WTC11 (cell line): ENCODE measurements at regions not wholly inside any gene's neighbourhood (a gene's known extent, or its start where the extent isn't known, plus 50 kb on each side); places are given as distances from the start of the nearest gene placed in this dataset.

Experiments used
- ATAC-seq: fragments of 200-7000 bp; cut with Tn5 transposase; 2 replicates; pipeline ENCODE4 v1.10.0; 2021; ENCODE audit warnings: mild to moderate bottlenecking, moderate library complexity
- CTCF ChIA-PET: fragments of 300-600 bp; sonication (Branson Sonifier 250); formaldehyde crosslinking; loops from one replicate; lab custom pipeline; 2021; ENCODE audit warnings: antibody characterized with exemption; lab: Charles Lee
- POLR2A ChIA-PET: fragments of 350-600 bp; sonication (Branson Sonifier 250); formaldehyde crosslinking; loops from one replicate; lab custom pipeline; 2021; ENCODE audit warnings: antibody characterized with exemption; lab: Charles Lee
- DNase-seq: peaks from one replicate; pipeline ENCODE4 v3.0.0; 2021; ENCODE audit warnings: low spot score
- H3K27ac Mint-ChIP-seq: 2 replicates; pipeline ENCODE4 v1.8.0; 2021; ENCODE audit warnings: mixed read lengths
- H3K27me3 Mint-ChIP-seq: 2 replicates; pipeline ENCODE4 v1.8.0; 2021; ENCODE audit warnings: low read depth, mild to moderate bottlenecking, moderate library complexity, mixed read lengths
- H3K36me3 Mint-ChIP-seq: 2 replicates; pipeline ENCODE4 v1.8.0; 2021; ENCODE audit warnings: mixed read lengths
- H3K4me1 Mint-ChIP-seq: 2 replicates; pipeline ENCODE4 v1.8.0; 2022; ENCODE audit warnings: mixed read lengths
- H3K4me3 Mint-ChIP-seq: 2 replicates; pipeline ENCODE4 v1.8.0; 2021; ENCODE audit warnings: mild to moderate bottlenecking, moderate library complexity, mixed read lengths
- H3K9me3 Mint-ChIP-seq: 2 replicates; pipeline ENCODE4 v1.8.0; 2021; ENCODE audit warnings: mixed read lengths
- ATF1 ChIP-seq: sonication (generic); formaldehyde crosslinking; IDR thresholded peaks from 2 replicates; pipeline ENCODE4 v1.8.1; 2023; ENCODE audit warnings: mild to moderate bottlenecking, moderate library complexity, missing genetic modification reagents
- GRHL2 ChIP-seq: fragments of 250-450 bp; sonication (Bioruptor Pico); IDR thresholded peaks from 2 replicates; pipeline ENCODE4 v1.8.0; 2022; ENCODE audit warnings: mild to moderate bottlenecking, moderate library complexity; ENCODE audit not compliant: insufficient replicate concordance, severe bottlenecking
- HMGA2 ChIP-seq: fragments of 250-450 bp; sonication (Bioruptor Pico); IDR thresholded peaks from 2 replicates; pipeline ENCODE4 v1.4.0; 2021; ENCODE audit warnings: mild to moderate bottlenecking, moderate library complexity
- MYBL2 ChIP-seq: sonication (generic); formaldehyde crosslinking; IDR thresholded peaks from 2 replicates; pipeline ENCODE4 v1.8.1; 2023; ENCODE audit warnings: mild to moderate bottlenecking, moderate library complexity, missing genetic modification reagents
- NFATC4 ChIP-seq: fragments of 250-450 bp; sonication (Bioruptor Pico); IDR thresholded peaks from 2 replicates; pipeline ENCODE4 v1.9.0; 2021; ENCODE audit warnings: mild to moderate bottlenecking
- NFE2L1 ChIP-seq: sonication (generic); formaldehyde crosslinking; IDR thresholded peaks from 2 replicates; pipeline ENCODE4 v1.8.1; 2023; ENCODE audit warnings: missing genetic modification reagents
- NFYB ChIP-seq: sonication (generic); formaldehyde crosslinking; conservative IDR thresholded peaks from 2 replicates; pipeline ENCODE4 v1.8.0; 2022; ENCODE audit warnings: low read depth, missing genetic modification reagents
- RELA ChIP-seq: sonication (generic); formaldehyde crosslinking; IDR thresholded peaks from 2 replicates; pipeline ENCODE4 v1.8.1; 2022; ENCODE audit warnings: missing genetic modification reagents, mild to moderate bottlenecking, borderline replicate concordance
- SP1 ChIP-seq: sonication (generic); formaldehyde crosslinking; conservative IDR thresholded peaks from 2 replicates; pipeline ENCODE4 v1.8.1; 2022; ENCODE audit warnings: missing genetic modification reagents
- ZNF138 ChIP-seq: sonication (generic); formaldehyde crosslinking; conservative IDR thresholded peaks from 2 replicates; pipeline ENCODE4 v1.8.1; 2022; ENCODE audit warnings: mild to moderate bottlenecking, moderate library complexity, missing genetic modification reagents
- ZNF317 ChIP-seq: sonication (generic); formaldehyde crosslinking; IDR thresholded peaks from 2 replicates; pipeline ENCODE4 v1.8.1; 2023; ENCODE audit warnings: low read depth, mild to moderate bottlenecking, moderate library complexity, missing genetic modification reagents, borderline replicate concordance
- ZNF423 ChIP-seq: fragments of 250-450 bp; sonication (Bioruptor Pico); IDR thresholded peaks from 2 replicates; pipeline ENCODE4 v2.1.2; 2022; ENCODE audit warnings: mild to moderate bottlenecking, moderate library complexity
- TF ChIP-seq, protein P1 (sequence below): sonication (generic); formaldehyde crosslinking; IDR thresholded peaks from 2 replicates; pipeline ENCODE4 v1.8.0; 2023; ENCODE audit warnings: mild to moderate bottlenecking, missing genetic modification reagents
- TF ChIP-seq, protein P2 (sequence below): sonication (generic); formaldehyde crosslinking; IDR thresholded peaks from 2 replicates; pipeline ENCODE4 v1.8.1; 2023; ENCODE audit warnings: mild to moderate bottlenecking, missing genetic modification reagents, borderline replicate concordance
- TF ChIP-seq, protein P3 (sequence below): sonication (generic); formaldehyde crosslinking; IDR thresholded peaks from 2 replicates; pipeline ENCODE4 v1.8.1; 2022; ENCODE audit warnings: mild to moderate bottlenecking, moderate library complexity, missing genetic modification reagents
- TF ChIP-seq, protein P4 (sequence below): sonication (generic); formaldehyde crosslinking; IDR thresholded peaks from 2 replicates; pipeline ENCODE4 v1.8.0; 2022; ENCODE audit warnings: missing genetic modification reagents
- TF ChIP-seq, protein P5 (sequence below): sonication (generic); formaldehyde crosslinking; IDR thresholded peaks from 2 replicates; pipeline ENCODE4 v1.8.0; 2023; ENCODE audit warnings: missing genetic modification reagents
- TF ChIP-seq, protein P6 (sequence below): fragments of 250-450 bp; sonication (Bioruptor Pico); conservative IDR thresholded peaks from 2 replicates; pipeline ENCODE4 v1.9.0; 2021; ENCODE audit warnings: mild to moderate bottlenecking
- TF ChIP-seq, protein P7 (sequence below): sonication (generic); formaldehyde crosslinking; IDR thresholded peaks from 2 replicates; pipeline ENCODE4 v1.8.1; 2023; ENCODE audit warnings: mild to moderate bottlenecking, moderate library complexity, missing genetic modification reagents
- TF ChIP-seq, protein P8 (sequence below): sonication (generic); formaldehyde crosslinking; IDR thresholded peaks from 2 replicates; pipeline ENCODE4 v1.8.1; 2023; ENCODE audit warnings: mild to moderate bottlenecking, missing genetic modification reagents, moderate library complexity

DNA sequence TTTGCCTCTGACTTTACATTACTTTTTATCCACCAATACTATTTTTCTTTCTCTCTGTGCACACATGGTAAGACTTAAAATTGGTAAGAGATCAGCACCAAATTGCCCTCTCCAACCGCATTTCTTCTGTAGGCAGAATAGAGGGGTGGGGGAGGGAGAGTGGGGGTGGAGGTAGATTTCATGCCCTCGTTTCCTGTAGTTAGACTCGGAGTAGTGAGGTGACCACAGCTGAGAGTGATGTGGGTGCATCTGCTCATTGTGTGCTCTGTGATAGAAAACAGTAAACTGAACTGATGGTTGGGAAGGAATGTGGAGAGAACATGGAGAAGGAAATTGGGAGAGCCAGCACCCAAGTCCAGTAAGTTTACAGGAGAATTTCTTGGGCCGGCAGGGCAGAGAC, 498.3 kb downstream of the IRX1 start:
- Mint-ChIP-seq H3K27ac (no peak overlapping the region), H3K9me3 (peaks cover 8% of the 10 kb centered on the region), H3K4me3 (no peak overlapping the region), H3K4me1 (no peaks in the 10 kb centered on the region), H3K27me3 (peaks cover 2% of the 10 kb centered on the region; the same call in 1 of the 2 replicates), H3K36me3 (no peaks in the 10 kb centered on the region)
- no peak for DNase-seq
- ChIA-PET CTCF (no interaction called here), POLR2A (no interaction called here)
- no peak for TF ChIP-seq RELA (CRISPR knock-in tag)
- TF ChIP-seq ZNF138: no peak
- TF ChIP-seq, protein P1, sequence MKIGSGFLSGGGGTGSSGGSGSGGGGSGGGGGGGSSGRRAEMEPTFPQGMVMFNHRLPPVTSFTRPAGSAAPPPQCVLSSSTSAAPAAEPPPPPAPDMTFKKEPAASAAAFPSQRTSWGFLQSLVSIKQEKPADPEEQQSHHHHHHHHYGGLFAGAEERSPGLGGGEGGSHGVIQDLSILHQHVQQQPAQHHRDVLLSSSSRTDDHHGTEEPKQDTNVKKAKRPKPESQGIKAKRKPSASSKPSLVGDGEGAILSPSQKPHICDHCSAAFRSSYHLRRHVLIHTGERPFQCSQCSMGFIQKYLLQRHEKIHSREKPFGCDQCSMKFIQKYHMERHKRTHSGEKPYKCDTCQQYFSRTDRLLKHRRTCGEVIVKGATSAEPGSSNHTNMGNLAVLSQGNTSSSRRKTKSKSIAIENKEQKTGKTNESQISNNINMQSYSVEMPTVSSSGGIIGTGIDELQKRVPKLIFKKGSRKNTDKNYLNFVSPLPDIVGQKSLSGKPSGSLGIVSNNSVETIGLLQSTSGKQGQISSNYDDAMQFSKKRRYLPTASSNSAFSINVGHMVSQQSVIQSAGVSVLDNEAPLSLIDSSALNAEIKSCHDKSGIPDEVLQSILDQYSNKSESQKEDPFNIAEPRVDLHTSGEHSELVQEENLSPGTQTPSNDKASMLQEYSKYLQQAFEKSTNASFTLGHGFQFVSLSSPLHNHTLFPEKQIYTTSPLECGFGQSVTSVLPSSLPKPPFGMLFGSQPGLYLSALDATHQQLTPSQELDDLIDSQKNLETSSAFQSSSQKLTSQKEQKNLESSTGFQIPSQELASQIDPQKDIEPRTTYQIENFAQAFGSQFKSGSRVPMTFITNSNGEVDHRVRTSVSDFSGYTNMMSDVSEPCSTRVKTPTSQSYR (CRISPR knock-in tag): no peak
- TF ChIP-seq, protein P2, sequence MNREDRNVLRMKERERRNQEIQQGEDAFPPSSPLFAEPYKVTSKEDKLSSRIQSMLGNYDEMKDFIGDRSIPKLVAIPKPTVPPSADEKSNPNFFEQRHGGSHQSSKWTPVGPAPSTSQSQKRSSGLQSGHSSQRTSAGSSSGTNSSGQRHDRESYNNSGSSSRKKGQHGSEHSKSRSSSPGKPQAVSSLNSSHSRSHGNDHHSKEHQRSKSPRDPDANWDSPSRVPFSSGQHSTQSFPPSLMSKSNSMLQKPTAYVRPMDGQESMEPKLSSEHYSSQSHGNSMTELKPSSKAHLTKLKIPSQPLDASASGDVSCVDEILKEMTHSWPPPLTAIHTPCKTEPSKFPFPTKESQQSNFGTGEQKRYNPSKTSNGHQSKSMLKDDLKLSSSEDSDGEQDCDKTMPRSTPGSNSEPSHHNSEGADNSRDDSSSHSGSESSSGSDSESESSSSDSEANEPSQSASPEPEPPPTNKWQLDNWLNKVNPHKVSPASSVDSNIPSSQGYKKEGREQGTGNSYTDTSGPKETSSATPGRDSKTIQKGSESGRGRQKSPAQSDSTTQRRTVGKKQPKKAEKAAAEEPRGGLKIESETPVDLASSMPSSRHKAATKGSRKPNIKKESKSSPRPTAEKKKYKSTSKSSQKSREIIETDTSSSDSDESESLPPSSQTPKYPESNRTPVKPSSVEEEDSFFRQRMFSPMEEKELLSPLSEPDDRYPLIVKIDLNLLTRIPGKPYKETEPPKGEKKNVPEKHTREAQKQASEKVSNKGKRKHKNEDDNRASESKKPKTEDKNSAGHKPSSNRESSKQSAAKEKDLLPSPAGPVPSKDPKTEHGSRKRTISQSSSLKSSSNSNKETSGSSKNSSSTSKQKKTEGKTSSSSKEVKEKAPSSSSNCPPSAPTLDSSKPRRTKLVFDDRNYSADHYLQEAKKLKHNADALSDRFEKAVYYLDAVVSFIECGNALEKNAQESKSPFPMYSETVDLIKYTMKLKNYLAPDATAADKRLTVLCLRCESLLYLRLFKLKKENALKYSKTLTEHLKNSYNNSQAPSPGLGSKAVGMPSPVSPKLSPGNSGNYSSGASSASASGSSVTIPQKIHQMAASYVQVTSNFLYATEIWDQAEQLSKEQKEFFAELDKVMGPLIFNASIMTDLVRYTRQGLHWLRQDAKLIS (CRISPR knock-in tag): no peak
- TF ChIP-seq, protein P3, sequence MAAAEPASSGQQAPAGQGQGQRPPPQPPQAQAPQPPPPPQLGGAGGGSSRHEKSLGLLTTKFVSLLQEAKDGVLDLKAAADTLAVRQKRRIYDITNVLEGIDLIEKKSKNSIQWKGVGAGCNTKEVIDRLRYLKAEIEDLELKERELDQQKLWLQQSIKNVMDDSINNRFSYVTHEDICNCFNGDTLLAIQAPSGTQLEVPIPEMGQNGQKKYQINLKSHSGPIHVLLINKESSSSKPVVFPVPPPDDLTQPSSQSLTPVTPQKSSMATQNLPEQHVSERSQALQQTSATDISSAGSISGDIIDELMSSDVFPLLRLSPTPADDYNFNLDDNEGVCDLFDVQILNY (CRISPR knock-in tag): no peak
- TF ChIP-seq ZNF423 (CRISPR knock-in tag): no peak
- no peak for TF ChIP-seq SP1 (CRISPR knock-in tag)
- TF ChIP-seq ATF1 (CRISPR knock-in tag): no peak
- TF ChIP-seq NFATC4 (CRISPR knock-in tag): no peak
- TF ChIP-seq, protein P4, sequence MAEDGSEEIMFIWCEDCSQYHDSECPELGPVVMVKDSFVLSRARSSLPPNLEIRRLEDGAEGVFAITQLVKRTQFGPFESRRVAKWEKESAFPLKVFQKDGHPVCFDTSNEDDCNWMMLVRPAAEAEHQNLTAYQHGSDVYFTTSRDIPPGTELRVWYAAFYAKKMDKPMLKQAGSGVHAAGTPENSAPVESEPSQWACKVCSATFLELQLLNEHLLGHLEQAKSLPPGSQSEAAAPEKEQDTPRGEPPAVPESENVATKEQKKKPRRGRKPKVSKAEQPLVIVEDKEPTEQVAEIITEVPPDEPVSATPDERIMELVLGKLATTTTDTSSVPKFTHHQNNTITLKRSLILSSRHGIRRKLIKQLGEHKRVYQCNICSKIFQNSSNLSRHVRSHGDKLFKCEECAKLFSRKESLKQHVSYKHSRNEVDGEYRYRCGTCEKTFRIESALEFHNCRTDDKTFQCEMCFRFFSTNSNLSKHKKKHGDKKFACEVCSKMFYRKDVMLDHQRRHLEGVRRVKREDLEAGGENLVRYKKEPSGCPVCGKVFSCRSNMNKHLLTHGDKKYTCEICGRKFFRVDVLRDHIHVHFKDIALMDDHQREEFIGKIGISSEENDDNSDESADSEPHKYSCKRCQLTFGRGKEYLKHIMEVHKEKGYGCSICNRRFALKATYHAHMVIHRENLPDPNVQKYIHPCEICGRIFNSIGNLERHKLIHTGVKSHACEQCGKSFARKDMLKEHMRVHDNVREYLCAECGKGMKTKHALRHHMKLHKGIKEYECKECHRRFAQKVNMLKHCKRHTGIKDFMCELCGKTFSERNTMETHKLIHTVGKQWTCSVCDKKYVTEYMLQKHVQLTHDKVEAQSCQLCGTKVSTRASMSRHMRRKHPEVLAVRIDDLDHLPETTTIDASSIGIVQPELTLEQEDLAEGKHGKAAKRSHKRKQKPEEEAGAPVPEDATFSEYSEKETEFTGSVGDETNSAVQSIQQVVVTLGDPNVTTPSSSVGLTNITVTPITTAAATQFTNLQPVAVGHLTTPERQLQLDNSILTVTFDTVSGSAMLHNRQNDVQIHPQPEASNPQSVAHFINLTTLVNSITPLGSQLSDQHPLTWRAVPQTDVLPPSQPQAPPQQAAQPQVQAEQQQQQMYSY: no peak
- TF ChIP-seq GRHL2 (CRISPR knock-in tag): no peak
- no peak for TF ChIP-seq MYBL2 (CRISPR knock-in tag)
- TF ChIP-seq, protein P5, sequence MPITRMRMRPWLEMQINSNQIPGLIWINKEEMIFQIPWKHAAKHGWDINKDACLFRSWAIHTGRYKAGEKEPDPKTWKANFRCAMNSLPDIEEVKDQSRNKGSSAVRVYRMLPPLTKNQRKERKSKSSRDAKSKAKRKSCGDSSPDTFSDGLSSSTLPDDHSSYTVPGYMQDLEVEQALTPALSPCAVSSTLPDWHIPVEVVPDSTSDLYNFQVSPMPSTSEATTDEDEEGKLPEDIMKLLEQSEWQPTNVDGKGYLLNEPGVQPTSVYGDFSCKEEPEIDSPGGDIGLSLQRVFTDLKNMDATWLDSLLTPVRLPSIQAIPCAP (CRISPR knock-in tag): no peak
- no peak for TF ChIP-seq ZNF317
- no peak for TF ChIP-seq NFYB (CRISPR knock-in tag)
- no peak for TF ChIP-seq NFE2L1 (CRISPR knock-in tag)
- TF ChIP-seq, protein P6, sequence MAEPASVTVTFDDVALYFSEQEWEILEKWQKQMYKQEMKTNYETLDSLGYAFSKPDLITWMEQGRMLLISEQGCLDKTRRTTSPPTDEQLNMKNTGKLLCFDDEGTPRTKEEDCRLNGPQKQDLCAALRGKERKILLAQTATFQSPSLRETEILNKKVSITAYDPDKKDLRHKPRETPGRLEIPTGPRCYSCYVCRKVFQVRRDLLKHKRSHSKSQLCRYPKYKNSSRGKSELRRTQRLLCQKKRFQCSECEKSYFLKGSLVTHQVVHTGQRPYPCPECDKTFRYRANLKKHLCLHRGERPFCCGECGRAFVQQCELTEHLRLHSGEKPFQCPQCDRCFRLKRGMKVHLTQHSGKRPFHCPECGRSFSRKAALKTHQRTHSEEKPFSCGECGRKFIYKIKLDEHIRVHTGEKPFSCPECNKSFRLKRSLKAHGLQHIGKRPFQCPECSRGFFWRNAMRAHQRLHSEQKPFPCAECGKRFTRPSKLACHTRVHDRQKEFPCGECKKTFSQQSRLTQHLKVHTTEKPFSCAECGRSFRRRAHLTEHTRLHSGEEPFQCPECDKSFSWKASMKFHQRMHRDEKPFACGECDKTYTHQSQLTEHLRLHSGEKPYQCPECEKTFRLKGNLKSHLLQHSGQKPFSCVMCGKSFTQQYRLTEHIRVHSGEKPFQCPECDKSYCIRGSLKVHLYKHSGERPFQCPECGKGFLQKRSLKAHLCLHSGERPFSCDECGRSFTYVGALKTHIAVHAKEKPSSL (CRISPR knock-in tag): no peak
- TF ChIP-seq, protein P7, sequence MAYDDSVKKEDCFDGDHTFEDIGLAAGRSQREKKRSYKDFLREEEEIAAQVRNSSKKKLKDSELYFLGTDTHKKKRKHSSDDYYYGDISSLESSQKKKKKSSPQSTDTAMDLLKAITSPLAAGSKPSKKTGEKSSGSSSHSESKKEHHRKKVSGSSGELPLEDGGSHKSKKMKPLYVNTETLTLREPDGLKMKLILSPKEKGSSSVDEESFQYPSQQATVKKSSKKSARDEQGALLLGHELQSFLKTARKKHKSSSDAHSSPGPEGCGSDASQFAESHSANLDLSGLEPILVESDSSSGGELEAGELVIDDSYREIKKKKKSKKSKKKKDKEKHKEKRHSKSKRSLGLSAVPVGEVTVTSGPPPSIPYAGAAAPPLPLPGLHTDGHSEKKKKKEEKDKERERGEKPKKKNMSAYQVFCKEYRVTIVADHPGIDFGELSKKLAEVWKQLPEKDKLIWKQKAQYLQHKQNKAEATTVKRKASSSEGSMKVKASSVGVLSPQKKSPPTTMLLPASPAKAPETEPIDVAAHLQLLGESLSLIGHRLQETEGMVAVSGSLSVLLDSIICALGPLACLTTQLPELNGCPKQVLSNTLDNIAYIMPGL: no peak
- TF ChIP-seq HMGA2 (CRISPR knock-in tag): no peak
- TF ChIP-seq, protein P8, sequence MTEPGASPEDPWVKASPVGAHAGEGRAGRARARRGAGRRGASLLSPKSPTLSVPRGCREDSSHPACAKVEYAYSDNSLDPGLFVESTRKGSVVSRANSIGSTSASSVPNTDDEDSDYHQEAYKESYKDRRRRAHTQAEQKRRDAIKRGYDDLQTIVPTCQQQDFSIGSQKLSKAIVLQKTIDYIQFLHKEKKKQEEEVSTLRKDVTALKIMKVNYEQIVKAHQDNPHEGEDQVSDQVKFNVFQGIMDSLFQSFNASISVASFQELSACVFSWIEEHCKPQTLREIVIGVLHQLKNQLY (CRISPR knock-in tag): no peak
- no peak for ATAC-seq
